Peyer's patch (tissue), 4 donors: ENCODE measurements at regions not wholly inside any gene's neighbourhood (a gene's known extent, or its start where the extent isn't known, plus 50 kb on each side); places are given as distances from the start of the nearest gene placed in this dataset.

Source experiments
- DNase-seq, 3 donors: peaks; one replicate each; pipeline ENCODE4 v3.0.0-alpha.2; 2017 to 2019
- H3K27ac ChIP-seq, 4 donors: fragments of 200-600 bp; sonication (generic); one replicate each; pipeline ENCODE4 v1.5.1; 2016 to 2019
- H3K27me3 ChIP-seq, 2 donors: fragments of 200-600 bp; sonication (generic); one replicate each; pipeline ENCODE4 v1.5.1; 2019
- H3K36me3 ChIP-seq, 3 donors: fragments of 200-600 bp; sonication (generic); one replicate each; pipeline ENCODE4 v1.5.1; 2016 to 2019
- H3K4me1 ChIP-seq, 4 donors: fragments of 200-600 bp; sonication (generic); one replicate each; pipeline ENCODE4 v1.5.1; 2016 to 2019
- H3K4me3 ChIP-seq, 4 donors: fragments of 200-600 bp; sonication (generic); 1 replicate in 3 of 4; 2 replicates in 1 of 4; pipeline ENCODE4 v1.5.1; 2016 to 2019; ENCODE audit warnings: mild to moderate bottlenecking in 1 of 4
- H3K9me3 ChIP-seq, 4 donors: fragments of 200-600 bp; sonication (generic); one replicate each; pipeline ENCODE4 v1.5.1; 2016 to 2019; ENCODE audit warnings: mild to moderate bottlenecking in 1 of 4
- POLR2A ChIP-seq, 2 donors: fragments of 450-650 bp; IDR thresholded peaks; one replicate each; pipeline ENCODE4 v1.5.1; 2017; ENCODE audit warnings: antibody characterized with exemption in 2 of 2, mild to moderate bottlenecking in 2 of 2, moderate library complexity in 2 of 2
- TF ChIP-seq, protein P1 (sequence below), 6 experiments: fragments of 450-650 bp in 4 of 6; fragments of 200-600 bp in 2 of 6; sonication (generic) in 1 of 6; IDR thresholded peaks; one replicate each; pipeline ENCODE4 v1.5.1; 2017 to 2019; ENCODE audit warnings: antibody characterized with exemption in 6 of 6, mild to moderate bottlenecking in 3 of 6, moderate library complexity in 1 of 6

DNA sequence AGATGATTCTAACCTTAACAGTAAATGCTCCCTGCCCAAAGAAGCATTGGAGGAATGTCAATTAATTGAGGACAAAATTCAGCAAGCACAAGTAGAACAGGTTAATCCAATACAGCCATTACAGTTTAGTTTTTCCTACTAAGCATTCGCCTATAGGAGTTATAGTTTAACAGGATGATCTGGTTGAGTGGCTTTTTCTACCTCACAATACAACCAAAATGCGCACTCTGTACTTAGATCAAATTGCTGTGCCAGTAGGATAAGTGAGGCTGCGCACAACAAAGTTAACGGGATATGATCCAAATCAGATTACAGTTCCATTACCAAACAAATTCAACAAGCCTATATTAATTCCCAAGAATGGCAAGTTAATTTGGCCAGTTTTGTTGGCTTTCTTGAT, 117.1 kb upstream of the TRIM24 start:
- Histone ChIP-seq H3K27ac (no peak overlapping the region), H3K36me3 (no peaks in the 10 kb centered on the region), H3K27me3 (no peaks in the 10 kb centered on the region), H3K9me3 (peaks cover 0 to 25% (median 4%) of the 10 kb centered on the region in 4 donors), H3K4me1 (no peaks in the 10 kb centered on the region), H3K4me3 (no peak overlapping the region)
- no peak for TF ChIP-seq POLR2A (IDR thresholded peaks at IDR 0.05)
- TF ChIP-seq, protein P1, sequence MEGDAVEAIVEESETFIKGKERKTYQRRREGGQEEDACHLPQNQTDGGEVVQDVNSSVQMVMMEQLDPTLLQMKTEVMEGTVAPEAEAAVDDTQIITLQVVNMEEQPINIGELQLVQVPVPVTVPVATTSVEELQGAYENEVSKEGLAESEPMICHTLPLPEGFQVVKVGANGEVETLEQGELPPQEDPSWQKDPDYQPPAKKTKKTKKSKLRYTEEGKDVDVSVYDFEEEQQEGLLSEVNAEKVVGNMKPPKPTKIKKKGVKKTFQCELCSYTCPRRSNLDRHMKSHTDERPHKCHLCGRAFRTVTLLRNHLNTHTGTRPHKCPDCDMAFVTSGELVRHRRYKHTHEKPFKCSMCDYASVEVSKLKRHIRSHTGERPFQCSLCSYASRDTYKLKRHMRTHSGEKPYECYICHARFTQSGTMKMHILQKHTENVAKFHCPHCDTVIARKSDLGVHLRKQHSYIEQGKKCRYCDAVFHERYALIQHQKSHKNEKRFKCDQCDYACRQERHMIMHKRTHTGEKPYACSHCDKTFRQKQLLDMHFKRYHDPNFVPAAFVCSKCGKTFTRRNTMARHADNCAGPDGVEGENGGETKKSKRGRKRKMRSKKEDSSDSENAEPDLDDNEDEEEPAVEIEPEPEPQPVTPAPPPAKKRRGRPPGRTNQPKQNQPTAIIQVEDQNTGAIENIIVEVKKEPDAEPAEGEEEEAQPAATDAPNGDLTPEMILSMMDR (IDR thresholded peaks at IDR 0.05) = no peak
- no peak for DNase-seq

DNA sequence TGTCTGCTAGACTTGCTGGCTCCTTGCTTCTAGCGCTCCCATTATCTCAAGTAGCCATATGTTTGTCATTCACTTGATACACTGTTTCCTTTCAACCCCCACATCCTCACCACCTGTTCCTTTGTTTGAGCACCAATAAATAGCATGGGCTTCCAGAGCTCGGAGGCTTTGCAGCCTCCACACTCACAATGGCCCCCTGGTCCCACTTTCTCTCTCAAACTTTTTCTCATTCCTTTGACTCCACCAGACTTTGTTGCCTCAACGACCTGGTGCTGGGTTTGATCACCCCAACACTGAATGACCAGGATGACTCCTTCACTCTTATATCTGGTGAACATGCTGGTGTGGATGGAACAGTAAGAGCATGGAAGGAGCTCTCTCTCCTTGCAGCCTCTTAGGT, 114.5 kb upstream of the TRIM24 start:
- Histone ChIP-seq H3K4me1 (no peaks in the 10 kb centered on the region), H3K36me3 (no peaks in the 10 kb centered on the region), H3K4me3 (no peak overlapping the region), H3K9me3 (peaks cover 0 to 17% (median 2%) of the 10 kb centered on the region in 4 donors), H3K27me3 (no peaks in the 10 kb centered on the region), H3K27ac (no peak overlapping the region)
- no peak for DNase-seq
- TF ChIP-seq POLR2A (IDR thresholded peaks at IDR 0.05) = no peak
- TF ChIP-seq, protein P1 (IDR thresholded peaks at IDR 0.05) = no peak

DNA sequence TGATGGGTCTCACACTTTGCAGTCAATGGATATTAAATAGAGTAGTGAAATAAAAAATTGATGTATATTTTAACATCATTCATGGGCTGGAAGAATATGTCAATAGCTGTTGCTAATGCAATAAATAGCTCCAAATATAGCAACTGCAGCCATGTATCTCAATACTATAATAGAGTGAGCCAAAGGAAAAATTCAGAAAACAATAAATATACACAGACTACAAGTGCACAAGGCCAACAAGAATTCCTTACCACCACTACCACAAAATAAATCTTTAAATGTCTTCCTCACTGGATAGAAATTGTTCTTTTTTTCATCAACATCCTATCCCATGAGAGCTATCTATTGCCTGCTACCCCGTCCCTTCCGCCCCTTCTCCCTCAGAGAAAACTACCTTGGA, 113.1 kb upstream of the TRIM24 start:
- Histone ChIP-seq H3K36me3 (no peaks in the 10 kb centered on the region), H3K27me3 (no peaks in the 10 kb centered on the region), H3K9me3 (peaks cover 0 to 17% (median 2%) of the 10 kb centered on the region in 4 donors), H3K27ac (no peak overlapping the region), H3K4me1 (no peaks in the 10 kb centered on the region), H3K4me3 (no peak overlapping the region)
- no peak for DNase-seq
- TF ChIP-seq, protein P1 (IDR thresholded peaks at IDR 0.05) = no peak
- TF ChIP-seq POLR2A (IDR thresholded peaks at IDR 0.05) = no peak

DNA sequence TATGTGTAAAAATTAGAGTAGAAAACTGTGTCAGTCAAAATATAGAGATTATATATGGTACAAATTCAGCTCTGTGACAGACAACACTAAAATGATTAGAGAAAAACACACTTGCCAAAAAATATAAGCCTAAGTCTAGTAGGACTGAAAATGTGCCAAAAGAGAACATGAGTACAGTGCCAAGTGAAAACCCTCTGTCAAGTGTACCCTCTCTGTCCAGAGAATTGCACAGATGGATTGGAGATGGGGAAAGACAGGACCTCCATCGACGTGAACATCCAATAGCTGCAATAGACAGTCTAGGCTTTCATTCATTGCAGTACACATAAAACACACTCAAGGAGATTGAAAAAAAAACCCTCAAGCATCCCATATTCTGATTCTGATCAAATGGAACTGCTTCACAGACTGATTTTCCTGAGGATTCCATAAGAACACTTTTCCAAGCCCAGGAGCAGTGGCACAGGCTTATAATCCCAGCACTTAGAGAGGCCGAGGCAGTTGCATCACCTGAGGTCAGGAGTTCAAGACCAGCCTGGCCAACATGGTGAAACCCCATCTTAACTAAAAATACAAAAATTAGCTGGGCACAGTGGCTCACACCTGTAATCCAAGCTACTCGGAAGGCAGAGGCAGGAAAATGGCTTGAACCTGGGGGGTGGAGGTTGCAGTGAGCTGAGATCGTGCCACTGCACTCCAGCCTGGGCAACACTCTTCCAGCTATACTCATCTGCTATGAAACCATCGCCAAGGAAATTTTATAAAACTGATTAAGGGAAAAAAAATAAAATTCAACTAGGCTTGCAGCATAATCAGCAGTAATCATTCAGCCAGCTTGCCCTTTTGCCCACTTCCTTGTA, 110.0 kb upstream of the TRIM24 start:
- no peak overlapping the region for H3K4me3 ChIP-seq
- H3K4me1 ChIP-seq = no peaks in the 10 kb centered on the region
- peaks cover 0 to 14% (median 2%) of the 10 kb centered on the region in 4 donors for H3K9me3 ChIP-seq
- no peaks in the 10 kb centered on the region for H3K27me3 ChIP-seq
- TF ChIP-seq, protein P1 (IDR thresholded peaks at IDR 0.05) = no peak
- no peak for TF ChIP-seq POLR2A (IDR thresholded peaks at IDR 0.05)
- no peak for DNase-seq
- H3K27ac ChIP-seq = no peak overlapping the region
- H3K36me3 ChIP-seq = no peaks in the 10 kb centered on the region

DNA sequence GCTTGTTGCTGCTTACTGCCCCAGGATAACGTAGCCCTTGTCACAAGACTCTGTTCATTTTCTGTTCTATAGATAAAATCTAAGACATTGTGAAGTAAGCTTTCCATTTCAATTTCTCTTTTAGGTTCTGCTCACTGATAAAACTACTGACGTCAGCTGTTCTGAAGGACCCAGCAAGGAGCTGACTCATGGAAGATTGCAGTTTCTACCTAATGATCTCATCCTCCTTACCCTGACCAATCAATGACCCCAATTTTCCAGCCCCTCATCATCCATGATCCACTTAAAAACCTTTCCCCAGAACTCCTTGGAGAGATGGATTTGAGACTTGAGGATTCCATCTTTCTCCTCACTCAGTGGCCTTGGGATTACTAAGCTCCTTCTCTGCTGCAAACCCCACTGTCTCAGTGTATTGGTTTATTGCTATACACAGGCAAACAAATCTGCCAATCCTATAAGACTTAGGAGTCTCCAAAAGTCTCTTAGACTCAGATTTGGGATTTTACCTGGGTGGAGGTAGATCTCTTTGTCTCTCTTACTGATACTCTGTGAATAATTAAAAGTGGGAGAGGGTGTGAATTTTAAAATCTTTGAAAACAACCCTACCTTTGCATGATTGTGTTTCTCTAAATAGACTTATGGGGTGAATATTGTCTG, 109.2 kb upstream of the TRIM24 start:
- no peak overlapping the region for H3K4me3 ChIP-seq
- no peak overlapping the region for H3K27ac ChIP-seq
- H3K27me3 ChIP-seq = no peaks in the 10 kb centered on the region
- peaks cover 0 to 6% (median 0%) of the 10 kb centered on the region in 4 donors for H3K9me3 ChIP-seq
- no peaks in the 10 kb centered on the region for H3K36me3 ChIP-seq
- no peaks in the 10 kb centered on the region for H3K4me1 ChIP-seq
- TF ChIP-seq, protein P1 (IDR thresholded peaks at IDR 0.05) = no peak
- TF ChIP-seq POLR2A (IDR thresholded peaks at IDR 0.05) = no peak
- DNase-seq = no peak
